VCaP (cell line): ENCODE measurements at regions not wholly inside any gene's neighbourhood (a gene's known extent, or its start where the extent isn't known, plus 50 kb on each side); places are given as distances from the start of the nearest gene placed in this dataset.

Experiments used
- H3K27ac ChIP-seq: fragments of 450-650 bp; 2 replicates; pipeline ENCODE4 v1.5.1; 2017
- TF ChIP-seq, protein P1 (sequence below): fragments of 450-650 bp; conservative IDR thresholded peaks from 2 replicates; pipeline ENCODE4 v1.5.1; 2017; ENCODE audit warnings: mild to moderate bottlenecking, moderate library complexity

- TF ChIP-seq, protein P1, sequence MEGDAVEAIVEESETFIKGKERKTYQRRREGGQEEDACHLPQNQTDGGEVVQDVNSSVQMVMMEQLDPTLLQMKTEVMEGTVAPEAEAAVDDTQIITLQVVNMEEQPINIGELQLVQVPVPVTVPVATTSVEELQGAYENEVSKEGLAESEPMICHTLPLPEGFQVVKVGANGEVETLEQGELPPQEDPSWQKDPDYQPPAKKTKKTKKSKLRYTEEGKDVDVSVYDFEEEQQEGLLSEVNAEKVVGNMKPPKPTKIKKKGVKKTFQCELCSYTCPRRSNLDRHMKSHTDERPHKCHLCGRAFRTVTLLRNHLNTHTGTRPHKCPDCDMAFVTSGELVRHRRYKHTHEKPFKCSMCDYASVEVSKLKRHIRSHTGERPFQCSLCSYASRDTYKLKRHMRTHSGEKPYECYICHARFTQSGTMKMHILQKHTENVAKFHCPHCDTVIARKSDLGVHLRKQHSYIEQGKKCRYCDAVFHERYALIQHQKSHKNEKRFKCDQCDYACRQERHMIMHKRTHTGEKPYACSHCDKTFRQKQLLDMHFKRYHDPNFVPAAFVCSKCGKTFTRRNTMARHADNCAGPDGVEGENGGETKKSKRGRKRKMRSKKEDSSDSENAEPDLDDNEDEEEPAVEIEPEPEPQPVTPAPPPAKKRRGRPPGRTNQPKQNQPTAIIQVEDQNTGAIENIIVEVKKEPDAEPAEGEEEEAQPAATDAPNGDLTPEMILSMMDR: no peak
- H3K27ac ChIP-seq: no peak overlapping the region
These were observed 984.5 kb upstream of the CDH2 start for GRCh38 chr18:29161429-29161828.

GRCh38 chr18:29160170-29160569 is 983.2 kb upstream of the CDH2 start:
- no peak overlapping the region for H3K27ac ChIP-seq
- TF ChIP-seq, protein P1: no peak

GRCh38 chr18:29157905-29158304 is 981.0 kb upstream of the CDH2 start:
- TF ChIP-seq, protein P1: no peak
- H3K27ac ChIP-seq: no peak overlapping the region

GRCh38 chr18:29157057-29157780 is 980.3 kb upstream of the CDH2 start:
- no peak overlapping the region for H3K27ac ChIP-seq
- TF ChIP-seq, protein P1: no peak

- TF ChIP-seq, protein P1: no peak
- H3K27ac ChIP-seq: no peak overlapping the region
These were observed 979.6 kb upstream of the CDH2 start for GRCh38 chr18:29156531-29156930.

- no peak overlapping the region for H3K27ac ChIP-seq
- TF ChIP-seq, protein P1: no peak
These were observed 978.1 kb upstream of the CDH2 start for GRCh38 chr18:29154758-29155725.

DNA sequence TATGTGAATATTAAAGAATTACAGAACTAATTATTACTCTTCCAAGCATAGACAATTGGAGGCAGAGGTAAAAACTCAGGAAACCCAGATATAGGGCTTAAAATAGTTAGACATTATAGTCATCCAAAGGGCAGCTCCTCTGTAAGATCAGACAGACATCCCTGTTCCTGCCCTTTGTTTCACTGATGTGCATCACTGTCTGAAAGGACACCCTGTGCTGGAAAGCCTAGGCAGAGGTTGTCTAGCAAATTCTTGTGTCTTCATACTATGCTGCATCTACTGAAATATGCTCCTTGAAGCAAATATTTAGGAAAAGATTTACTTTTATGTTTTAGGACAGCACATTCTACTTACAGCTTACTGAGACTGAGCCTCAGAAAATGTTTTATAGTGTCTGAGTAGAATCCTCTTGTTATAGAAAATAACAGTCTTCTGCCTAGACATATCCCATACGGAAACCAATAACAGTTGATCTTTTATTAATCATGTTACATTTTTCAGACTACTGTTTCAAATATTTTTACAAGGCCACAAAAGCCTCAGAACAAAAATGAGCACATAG is 977.3 kb upstream of the CDH2 start:
- H3K27ac ChIP-seq: no peak overlapping the region
- TF ChIP-seq, protein P1: no peak
